HG03135 (cell line): ENCODE measurements at regions not wholly inside any gene's neighbourhood (a gene's known extent, or its start where the extent isn't known, plus 50 kb on each side); places are given as distances from the start of the nearest gene placed in this dataset.

Source experiments
- ATAC-seq: cut with Tn5 transposase; IDR thresholded peaks from one replicate; pipeline ENCODE4 v1.9.1; 2021; ENCODE audit warnings: mild to moderate bottlenecking, moderate library complexity; ENCODE audit not compliant: unreplicated experiment

DNA sequence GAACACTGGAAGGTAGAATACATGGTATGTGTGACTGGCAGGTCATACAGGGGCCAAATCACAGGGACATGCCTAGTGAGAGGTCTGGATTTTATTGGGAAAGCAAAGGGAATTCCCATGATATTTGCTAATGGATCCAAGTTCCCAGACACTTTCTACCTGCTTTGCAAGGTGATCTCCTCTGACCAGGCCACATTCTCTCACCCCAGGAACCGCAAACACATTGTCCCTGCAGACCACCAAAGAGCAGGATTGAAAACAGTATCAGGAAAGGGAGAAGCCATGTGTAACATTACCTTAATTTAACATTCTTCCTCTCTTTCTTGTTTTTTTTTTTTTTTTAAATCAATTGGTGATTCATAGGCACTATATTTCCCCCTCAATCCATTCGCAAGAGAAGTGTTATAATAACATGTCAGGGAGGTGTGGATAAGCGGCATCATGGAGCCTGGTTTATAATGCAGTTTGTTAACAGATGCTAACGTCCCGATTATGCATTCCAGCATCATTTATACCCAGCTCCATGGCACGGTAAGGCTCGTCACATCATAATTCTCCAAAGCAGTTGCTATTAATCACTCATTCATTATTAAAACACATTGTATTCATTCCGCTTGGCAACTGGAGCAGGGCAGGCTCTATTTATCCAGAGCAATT, 155.1 kb upstream of the CCL2 start:
- ATAC-seq, result no peak

DNA sequence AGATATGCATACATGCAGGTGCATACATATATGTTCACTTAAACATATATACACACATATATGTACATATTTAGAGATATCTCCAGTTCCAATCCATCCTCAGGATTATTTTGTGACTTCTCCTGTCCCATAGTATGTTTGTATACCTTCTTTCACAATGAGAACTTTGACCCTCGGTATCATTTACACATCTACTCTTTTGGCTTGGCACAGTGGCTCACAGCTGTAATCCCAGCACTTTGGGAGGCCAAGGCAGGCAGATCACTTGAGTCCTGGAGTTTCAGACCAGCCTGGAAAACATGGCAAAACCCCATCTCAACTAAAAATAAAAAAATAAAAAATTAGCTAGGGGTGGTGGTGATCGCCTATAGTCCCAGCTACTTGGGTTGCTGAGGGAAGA, 148.1 kb upstream of the CCL2 start:
- ATAC-seq, result no peak

DNA sequence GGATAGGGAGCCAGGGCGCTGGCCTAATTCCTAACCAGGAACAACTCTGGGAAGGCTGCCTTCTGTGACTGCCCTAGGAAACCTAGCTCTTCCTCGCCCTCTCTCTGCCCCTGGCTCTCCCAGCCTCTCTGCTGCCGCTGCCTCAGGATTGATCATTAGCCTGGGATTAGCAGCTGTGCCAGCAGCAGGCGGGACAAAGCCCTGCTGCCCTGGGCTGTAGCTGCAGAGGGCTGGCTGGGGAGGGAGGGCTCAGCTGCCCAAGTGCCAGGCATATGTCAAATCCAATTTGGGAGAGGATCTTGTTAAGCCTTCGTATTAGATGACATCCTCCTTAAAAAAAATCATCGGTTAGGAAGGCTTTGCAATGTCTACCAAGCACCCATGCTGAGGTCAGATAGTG, 144.8 kb upstream of the CCL2 start:
- ATAC-seq, result no peak

DNA sequence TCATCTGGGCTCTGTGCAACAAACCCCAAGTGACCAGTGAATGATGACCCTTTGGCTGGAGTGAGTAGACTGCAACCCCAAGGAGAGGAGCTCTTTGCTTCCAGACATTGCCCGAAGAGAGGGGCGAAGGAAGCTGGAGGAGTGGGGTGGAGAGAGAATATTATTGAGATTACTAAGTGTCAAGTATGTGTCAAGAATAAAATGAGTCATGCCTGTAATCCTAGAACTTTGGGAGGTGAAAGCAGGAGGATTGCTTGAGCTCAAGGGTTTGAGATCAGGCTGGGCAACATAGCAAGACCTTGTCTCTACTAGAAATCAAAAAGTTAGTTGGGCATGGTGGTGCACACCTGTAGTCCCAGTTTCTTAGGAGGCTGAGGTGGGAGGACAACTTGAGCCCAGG, 142.0 kb upstream of the CCL2 start:
- ATAC-seq, result no peak

DNA sequence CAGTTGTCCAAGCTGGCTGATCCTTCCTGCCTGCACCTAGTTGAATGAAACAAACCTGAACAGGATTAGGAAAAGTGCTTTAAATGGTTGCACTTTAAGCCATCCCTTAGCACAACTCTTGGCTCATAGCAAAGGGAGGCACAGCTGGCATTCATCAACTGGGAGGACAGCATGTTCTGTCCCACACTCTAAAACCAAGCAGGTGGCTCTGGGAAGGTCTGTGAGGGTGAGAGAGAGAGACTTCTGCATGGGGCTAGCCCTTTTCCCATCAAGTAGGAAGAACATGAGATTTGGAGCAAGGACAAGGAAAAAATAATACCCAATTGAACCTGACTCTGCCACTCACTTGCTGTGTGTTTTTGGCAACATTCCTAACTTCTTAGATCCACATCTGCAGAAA, 140.9 kb upstream of the CCL2 start:
- no peak for ATAC-seq

DNA sequence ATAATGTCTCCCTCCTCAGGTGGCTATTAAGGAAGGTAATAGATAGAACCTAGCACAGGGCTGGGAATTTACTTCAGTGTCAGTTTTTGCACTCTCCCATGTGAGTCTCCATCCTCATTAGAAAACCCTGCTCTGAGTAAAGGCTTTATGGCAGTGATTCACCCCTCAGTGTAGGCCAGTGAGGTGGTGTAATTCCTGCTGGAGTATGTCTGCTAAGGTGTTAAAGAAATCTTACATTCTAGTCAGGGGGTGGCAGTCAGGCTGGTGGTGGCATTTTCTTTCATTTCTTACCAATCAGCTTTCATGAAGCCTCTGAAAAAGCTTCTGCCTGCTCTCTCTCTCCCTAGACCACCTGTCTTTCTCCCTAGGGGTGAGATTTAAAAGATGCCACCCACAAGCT, 138.8 kb upstream of the CCL2 start:
- ATAC-seq, result no peak

DNA sequence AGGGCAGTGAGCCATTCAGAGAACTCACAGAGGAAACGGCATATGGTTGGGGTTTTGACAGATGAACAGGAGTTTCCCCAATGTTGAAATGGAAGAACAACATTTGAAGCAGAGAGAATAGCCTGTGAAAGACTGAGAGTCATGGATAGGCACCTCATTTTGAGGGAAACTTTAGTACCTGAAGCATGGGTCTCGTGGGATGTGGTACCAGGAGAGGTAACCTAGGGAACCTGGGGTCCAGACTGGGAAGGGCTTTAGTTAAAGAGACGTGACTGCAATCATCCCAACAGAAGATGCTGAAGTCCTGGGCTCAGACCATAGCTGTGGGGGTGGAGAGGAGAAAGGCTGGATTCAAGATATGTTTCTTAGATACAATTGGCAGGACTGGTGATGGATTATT, 137.8 kb upstream of the CCL2 start:
- no peak for ATAC-seq

DNA sequence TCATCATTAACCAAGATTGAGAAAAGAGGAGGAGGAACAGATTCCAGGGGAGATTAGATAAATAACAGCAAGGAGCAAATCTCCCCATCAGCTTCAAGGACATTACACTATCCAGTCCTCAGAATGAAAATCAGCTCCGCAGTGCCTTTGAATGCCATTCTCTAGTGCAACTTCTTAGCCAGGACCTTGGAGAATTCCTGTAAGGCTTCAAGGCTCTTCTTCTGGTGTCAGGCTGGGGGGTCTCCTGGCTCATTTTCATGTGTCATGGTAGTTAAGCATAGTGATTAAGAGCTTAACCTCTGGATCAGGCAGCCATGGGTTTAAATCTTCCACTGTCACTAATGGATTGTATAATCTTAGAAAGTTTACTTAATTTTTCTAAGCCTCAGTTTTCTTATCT, 137.3 kb upstream of the CCL2 start:
- ATAC-seq, result no peak

DNA sequence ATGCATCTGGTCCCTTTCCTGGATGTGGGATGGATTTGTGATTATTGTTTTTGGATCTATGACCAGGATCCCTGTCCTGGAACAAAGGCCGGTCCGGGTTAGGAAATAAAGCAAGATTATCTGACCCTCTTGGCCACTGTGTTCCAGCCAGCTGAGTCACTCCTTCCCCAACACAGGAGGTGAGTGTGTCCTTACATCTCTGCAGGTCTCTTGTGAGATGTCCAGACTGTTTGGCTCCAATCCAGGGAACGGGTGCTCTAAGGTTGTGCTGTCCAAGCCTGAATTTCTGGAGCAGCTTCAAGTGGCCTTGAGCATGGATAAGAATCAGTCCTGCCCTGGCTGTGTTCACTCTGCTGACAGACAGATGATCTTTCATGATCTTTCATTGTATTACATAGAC, 136.5 kb upstream of the CCL2 start:
- ATAC-seq, result no peak

DNA sequence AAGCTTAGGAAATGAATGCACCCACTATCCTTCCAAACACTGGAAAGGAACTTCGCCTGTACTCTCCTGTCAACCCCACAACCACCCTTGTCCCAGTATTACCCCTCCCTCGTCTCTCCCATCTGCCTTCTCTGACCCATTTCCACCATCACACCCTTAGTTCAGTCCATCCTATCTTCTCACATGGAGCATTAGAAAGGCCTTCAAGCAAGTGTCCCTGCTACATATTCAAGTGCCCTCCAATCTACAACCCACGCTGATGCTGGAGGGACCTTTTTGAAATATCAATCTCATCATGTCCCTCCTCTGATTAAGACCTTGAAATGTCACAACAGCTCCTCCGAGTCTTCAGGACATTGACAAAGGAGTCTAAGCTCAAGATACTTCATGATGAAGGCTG, 133.8 kb upstream of the CCL2 start:
- ATAC-seq, result no peak

DNA sequence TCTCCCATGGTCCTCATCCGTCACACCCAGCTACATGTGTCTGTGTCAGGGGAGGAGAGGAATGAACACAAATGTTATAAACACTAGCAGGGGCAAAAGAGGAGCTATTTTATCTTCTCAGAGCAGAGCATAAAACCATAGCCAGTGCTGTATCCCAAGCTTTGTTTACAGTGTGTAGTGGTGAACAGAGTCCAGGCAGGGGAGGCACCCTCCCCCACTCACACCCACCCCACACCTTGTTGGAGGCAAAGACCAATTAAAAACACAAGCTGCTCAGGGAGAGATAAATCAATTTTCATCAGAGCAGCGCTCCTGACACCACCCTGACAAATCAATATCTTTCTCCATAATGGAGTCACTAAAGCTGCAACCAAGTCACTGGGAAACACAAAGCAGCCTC, 132.6 kb upstream of the CCL2 start:
- no peak for ATAC-seq

DNA sequence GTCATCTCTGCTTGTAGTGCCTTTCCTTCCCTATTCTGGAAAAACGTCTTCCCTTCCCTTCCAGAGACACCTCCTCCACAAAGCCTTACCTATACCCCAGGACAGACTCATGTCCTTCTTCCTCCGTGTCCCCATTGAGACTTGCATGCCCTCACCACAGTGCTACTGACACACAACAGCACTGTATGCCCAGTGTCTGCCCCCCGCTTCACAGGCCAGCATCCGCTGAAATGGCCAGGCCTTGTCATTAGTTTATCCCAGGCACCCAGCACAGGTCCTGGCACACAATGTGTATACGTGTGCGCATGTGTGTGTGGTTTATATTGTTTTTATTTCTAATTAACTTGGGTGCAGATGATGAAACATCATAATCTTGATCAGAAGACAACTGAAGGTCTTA, 130.1 kb upstream of the CCL2 start:
- ATAC-seq, result no peak

DNA sequence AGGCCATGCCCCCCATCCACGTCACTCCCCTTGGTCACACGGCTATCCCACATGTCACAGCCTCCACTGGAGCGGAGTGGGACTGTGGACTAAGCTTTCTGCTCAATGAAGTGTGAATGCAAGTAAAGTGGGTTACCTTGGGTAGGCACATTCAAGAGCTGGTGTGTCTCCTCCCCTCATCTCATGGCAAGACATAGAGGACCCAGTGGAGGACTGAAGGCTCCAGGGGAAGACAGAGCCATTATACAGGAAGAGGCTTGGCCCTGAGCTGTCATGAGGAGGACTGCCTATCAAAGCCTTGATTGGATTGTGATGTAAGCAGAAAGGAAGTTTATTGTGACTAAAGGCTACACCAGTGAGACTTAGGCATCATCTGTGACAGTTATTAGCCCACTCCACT, 129.2 kb upstream of the CCL2 start:
- no peak for ATAC-seq

DNA sequence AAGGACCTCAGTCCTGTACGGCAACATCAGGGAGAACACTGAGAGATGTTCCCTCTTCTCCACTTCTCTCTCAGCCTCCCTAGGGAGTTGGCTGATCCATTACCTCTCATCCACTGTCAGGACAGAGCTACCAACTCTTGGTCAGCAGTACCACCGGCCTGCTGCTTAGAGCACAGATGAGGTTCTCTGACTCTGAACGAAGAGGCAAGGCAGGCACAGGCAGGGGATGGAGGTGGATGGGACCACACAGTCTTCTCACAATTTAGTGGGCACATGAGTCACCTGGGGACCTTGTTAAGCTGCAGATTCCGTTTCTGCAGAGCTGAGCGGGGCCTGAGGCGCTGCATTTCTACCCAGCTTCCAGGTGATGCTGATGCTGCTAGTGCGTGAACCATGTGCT, 128.6 kb upstream of the CCL2 start:
- no peak for ATAC-seq

DNA sequence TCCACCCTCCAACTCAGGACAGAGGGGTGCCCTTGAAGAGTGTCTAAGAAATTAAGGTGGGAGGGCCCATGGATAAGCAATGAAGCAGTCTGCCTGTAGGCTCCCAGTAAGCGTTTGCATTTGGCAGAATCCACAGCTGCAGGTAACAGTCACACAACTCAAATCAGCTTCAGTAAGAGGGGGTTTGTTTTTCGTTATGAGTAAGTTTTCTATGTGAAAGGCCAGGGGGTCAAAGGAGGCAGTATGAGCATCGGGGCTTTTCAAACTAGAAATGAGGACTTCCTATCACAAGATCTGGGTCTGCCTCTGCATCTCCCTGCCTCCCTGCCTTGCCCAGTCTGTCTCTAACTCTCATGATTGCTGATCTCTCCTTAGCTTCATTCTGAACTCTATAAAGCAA, 128.1 kb upstream of the CCL2 start:
- no peak for ATAC-seq

DNA sequence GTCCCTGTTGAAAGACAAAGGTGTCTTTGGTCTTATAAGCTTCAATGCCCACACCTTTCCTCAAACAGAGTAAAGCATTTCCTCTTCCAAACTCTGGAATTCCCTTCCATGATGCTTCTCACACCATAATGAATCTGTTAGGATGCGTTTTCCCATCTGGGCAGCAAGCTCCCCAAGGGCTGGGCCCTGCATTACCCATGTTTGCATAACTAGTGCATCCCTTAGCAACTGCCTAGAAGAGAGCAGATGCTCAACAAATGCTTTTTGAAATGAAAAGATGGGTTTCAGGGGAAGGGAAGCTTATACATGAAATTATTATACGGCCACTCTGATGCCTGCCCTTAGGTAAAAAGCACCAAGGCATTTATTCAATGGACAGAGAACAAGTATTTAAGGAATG, 124.5 kb upstream of the CCL2 start:
- ATAC-seq, result no peak

DNA sequence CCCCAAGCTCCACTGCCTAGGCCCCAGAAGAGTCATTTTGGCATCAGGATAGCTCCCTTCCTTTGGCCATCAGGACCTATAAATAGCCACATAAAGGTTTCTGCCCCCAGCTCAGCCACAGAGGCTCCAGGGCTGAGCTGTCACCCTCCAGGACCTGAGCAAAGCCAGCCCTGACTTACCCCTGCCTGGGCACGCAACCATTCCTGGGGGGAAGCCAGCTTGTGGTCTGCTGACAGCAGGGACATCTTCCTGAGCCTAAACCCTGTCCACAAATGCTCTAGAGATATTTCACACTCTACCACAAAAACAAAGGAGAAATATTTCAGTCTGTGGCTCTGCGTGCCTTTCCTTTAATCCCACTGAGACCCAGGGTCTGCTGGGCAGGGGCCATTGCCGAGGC, 123.7 kb upstream of the CCL2 start:
- ATAC-seq, result no peak

DNA sequence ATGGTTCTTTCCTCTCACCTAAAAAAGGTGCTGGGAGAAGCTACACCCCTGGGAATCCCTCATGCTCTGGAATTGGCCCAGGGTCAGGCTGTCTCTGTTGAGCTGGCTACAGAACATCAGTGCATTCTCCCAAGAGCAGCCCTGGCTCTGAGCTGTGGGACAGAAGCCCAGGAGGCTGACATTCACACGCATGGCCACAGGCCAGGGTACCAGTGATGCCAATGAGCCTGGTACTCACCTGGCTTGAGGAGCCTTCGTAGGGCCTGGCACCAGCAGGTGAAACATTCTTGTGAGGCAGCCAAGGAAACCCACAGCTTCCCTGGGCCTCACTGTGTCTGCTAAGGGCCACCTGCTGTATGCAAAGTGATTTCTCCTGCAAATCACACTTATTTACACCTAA, 121.7 kb upstream of the CCL2 start:
- ATAC-seq, result no peak

DNA sequence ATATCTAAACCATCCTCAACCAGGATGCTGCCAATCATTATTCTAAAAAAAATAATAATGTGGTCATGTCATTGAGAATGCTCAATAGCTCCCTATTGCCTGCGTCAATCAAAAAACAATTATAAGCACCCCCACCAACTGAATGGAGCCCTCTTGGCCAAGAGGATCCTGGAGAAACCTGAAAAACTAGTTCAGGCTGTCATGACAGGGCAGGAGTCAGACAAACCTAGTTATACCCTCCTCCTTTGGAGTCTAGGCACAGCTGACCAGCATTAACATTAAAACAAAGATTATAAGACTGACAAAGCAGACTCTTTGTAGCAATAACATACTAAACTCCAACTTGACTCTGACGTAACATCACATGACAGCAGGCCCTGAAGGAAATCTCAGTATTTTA, 119.2 kb upstream of the CCL2 start:
- no peak for ATAC-seq

DNA sequence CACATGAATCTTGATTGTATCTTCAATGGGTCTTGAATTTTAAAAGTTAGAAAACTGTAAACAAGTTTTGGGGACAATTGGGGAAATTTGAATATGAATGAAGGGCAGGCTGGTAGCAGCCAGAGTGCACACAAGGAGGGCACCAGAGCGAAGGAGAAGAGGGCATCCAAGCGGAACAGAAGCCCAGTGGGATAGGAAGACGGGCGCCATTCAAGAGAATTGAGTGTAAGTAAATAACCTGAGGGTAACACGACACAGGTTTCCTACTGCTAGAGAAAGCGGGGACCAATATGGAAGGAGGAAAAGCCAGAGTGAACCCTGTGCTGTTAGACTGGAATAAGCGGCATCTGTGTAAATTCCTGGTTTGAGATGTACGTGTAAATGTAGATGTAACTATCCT, 115.1 kb upstream of the CCL2 start:
- ATAC-seq, result no peak

DNA sequence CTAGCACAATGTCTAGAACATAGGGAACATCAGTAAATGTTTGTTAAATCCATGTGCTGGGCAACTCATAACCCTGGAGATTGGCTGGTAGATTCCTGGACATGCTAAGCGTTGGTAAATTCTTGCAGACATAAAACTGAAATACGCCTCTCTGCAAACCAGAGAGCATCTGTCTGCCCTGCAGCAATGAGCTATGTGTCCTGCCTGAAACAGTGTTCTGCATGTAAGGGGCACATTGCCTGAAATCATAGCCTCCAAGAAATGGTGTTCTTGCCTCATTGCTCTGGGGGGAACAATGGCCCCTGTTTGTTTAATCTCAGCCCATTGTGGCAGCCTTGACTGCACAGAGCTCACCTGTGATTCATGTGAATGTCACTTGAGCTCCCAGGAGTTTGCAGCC, 113.5 kb upstream of the CCL2 start:
- no peak for ATAC-seq

DNA sequence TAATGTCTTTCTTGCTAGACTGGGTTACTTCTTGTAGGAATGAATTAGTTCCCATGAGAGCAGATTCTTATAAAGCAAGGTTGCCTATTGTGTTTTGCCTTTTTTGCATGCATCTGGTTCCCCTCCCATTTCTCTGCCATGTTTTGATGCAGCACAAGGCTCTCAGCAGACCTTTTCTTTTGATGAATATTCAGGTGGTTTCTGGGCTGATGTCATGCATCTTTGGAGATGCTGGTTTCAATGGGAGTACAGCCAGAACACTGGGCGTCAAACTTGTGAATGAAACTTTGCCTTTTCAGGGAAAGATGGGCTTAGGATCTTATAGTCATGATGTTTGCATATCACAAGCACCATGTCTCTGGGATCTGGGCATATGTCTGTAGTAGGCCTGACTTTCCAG, 111.7 kb upstream of the CCL2 start:
- ATAC-seq, result no peak

DNA sequence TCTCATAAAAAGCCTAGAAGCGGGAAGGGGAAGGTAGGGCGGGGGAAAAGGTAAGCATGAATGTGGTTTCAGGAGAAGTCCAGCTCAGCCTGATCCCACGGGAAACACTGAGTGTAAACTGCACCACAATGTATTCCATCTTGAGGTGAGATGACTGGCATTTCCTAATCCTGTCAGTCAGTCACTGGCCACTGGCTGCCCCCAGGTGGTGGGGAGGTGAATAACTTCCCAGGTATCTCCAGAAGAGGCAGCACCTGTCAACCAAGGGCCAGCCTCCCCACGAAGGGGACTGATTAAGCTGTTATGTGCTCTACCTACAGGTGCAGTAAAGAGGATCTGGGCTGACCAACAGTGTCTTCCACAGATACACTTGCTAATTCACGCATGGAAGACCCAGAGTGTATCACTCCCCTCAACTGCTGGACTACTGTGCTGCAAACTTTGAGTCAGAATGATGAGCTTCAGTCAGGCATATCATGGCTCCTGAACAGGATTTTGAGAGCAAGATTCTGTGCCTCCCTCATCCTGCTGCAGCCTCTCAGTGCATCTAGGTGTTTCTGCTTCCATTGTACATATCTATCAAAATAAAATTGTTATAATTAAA, 108.5 kb upstream of the CCL2 start:
- no peak for ATAC-seq
